Right lobe of liver (tissue), 4 donors: ENCODE measurements at regions not wholly inside any gene's neighbourhood (a gene's known extent, or its start where the extent isn't known, plus 50 kb on each side); places are given as distances from the start of the nearest gene placed in this dataset.

ENCODE experiments used
- CTCF ChIP-seq, 4 donors: fragments of 200-600 bp in 3 of 4; fragments of 450-650 bp in 1 of 4; IDR thresholded peaks; one replicate each; pipeline versions ENCODE4 v1.5.1 to v1.8.0; 2016 to 2022; ENCODE audit warnings: antibody characterized with exemption in 4 of 4, mild to moderate bottlenecking in 2 of 4
- POLR2A ChIP-seq: fragments of 450-650 bp; IDR thresholded peaks from one replicate; pipeline ENCODE4 v1.6.1; 2017; ENCODE audit warnings: antibody characterized with exemption, mild to moderate bottlenecking
- donor health status: DM: no; HTN: no; CAD: no.
- donor health status: DM: no; HTN: no; CAD: no.
- donor health status: DM: no; HTN: yes; CAD: no.

DNA sequence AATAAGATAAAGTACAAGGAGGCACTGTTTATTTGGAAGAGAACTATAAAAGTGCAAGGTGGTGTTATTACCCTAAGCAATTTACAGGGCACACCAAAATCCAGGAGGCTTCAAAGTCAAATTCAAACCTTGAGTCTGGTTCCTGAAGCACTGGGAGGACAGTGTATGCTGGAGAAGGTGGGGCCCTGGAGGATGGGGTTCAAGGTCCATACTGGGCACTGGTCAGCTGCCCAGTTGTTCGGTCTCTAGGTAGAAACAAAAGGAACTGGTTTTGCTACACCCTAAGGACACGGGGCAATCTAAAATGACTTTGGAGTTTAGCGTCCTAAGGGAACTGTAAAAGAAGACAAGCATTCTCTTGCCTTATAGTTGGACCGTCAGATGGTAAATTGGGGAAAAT lies 78.4 kb upstream of the ELMO1 start:
- TF ChIP-seq POLR2A (no peak), CTCF (IDR thresholded peaks at IDR 0.05) (no peak)
